IPS-18a (cell line): ENCODE measurements at regions not wholly inside any gene's neighbourhood (a gene's known extent, or its start where the extent isn't known, plus 50 kb on each side); places are given as distances from the start of the nearest gene placed in this dataset.

Source experiments
- H3K27ac ChIP-seq: one replicate; pipeline ENCODE4 v1.5.1; 2013; ENCODE audit warnings: low read length
- H3K27me3 ChIP-seq: one replicate; pipeline ENCODE4 v1.6.1; 2013; ENCODE audit warnings: mild to moderate bottlenecking, low read length; ENCODE audit not compliant: control insufficient read depth, insufficient read depth
- H3K36me3 ChIP-seq: one replicate; pipeline ENCODE4 v1.6.1; 2013; ENCODE audit warnings: low read depth, low read length; ENCODE audit not compliant: control insufficient read depth
- H3K4me1 ChIP-seq: one replicate; pipeline ENCODE4 v1.6.1; 2013; ENCODE audit warnings: low read depth, low read length; ENCODE audit not compliant: control insufficient read depth
- H3K4me3 ChIP-seq: one replicate; pipeline ENCODE4 v1.5.1; 2013; ENCODE audit warnings: low read length
- H3K9ac ChIP-seq: one replicate; pipeline ENCODE4 v1.6.1; 2013; ENCODE audit warnings: mild to moderate bottlenecking, low read length, moderate library complexity
- H3K9me3 ChIP-seq: one replicate; pipeline ENCODE4 v1.6.1; 2013; ENCODE audit warnings: low read depth, low read length; ENCODE audit not compliant: control insufficient read depth

GRCh38 chr18:70503060-70503459, 214.2 kb downstream of the SOCS6 start:
- Histone ChIP-seq H3K4me3 (no peak overlapping the region), H3K9ac (no peak overlapping the region), H3K27me3 (no peaks in the 10 kb centered on the region), H3K36me3 (no peaks in the 10 kb centered on the region), H3K9me3 (no peaks in the 10 kb centered on the region), H3K4me1 (no peaks in the 10 kb centered on the region), H3K27ac (no peak overlapping the region)

DNA sequence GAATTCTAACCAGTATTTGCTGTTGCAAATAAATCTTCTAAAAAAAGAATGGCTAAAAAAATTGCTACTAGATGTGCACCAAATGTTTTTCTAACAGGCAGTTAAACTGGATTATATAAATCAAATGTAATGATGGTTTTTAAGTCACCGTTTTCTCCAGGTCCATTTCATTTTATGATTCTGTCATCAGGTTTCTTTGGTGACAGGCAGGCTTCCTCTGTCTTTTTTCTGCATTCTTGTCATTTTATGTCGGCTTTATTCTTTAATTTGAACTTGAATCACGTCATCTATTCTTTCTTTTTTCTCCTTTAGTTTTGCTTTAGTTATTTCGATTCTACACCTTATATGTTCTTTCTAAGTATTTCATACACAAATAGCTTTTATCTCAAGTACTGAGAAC, 212.5 kb downstream of the SOCS6 start:
- Histone ChIP-seq H3K27ac (no peak overlapping the region), H3K9ac (no peak overlapping the region)

GRCh38 chr18:70500748-70501147, 211.9 kb downstream of the SOCS6 start:
- no peak overlapping the region for H3K4me3 ChIP-seq
- H3K4me1 ChIP-seq = no peaks in the 10 kb centered on the region
- no peaks in the 10 kb centered on the region for H3K36me3 ChIP-seq
- H3K9ac ChIP-seq = no peak overlapping the region
- H3K9me3 ChIP-seq = peaks cover 8% of the 10 kb centered on the region
- no peak overlapping the region for H3K27ac ChIP-seq
- H3K27me3 ChIP-seq = no peaks in the 10 kb centered on the region

More for the DNA sequence above, 212.5 kb downstream of the SOCS6 start:
- peaks cover 8% of the 10 kb centered on the region for H3K9me3 ChIP-seq
- no peaks in the 10 kb centered on the region for H3K27me3 ChIP-seq
- no peak overlapping the region for H3K4me3 ChIP-seq
- H3K36me3 ChIP-seq = no peaks in the 10 kb centered on the region
- H3K4me1 ChIP-seq = no peaks in the 10 kb centered on the region

GRCh38 chr18:70499218-70499691, 210.4 kb downstream of the SOCS6 start:
- Histone ChIP-seq H3K9me3 (peaks cover 8% of the 10 kb centered on the region), H3K4me1 (no peaks in the 10 kb centered on the region), H3K27me3 (no peaks in the 10 kb centered on the region), H3K27ac (no peak overlapping the region), H3K36me3 (no peaks in the 10 kb centered on the region), H3K4me3 (no peak overlapping the region), H3K9ac (no peak overlapping the region)

DNA sequence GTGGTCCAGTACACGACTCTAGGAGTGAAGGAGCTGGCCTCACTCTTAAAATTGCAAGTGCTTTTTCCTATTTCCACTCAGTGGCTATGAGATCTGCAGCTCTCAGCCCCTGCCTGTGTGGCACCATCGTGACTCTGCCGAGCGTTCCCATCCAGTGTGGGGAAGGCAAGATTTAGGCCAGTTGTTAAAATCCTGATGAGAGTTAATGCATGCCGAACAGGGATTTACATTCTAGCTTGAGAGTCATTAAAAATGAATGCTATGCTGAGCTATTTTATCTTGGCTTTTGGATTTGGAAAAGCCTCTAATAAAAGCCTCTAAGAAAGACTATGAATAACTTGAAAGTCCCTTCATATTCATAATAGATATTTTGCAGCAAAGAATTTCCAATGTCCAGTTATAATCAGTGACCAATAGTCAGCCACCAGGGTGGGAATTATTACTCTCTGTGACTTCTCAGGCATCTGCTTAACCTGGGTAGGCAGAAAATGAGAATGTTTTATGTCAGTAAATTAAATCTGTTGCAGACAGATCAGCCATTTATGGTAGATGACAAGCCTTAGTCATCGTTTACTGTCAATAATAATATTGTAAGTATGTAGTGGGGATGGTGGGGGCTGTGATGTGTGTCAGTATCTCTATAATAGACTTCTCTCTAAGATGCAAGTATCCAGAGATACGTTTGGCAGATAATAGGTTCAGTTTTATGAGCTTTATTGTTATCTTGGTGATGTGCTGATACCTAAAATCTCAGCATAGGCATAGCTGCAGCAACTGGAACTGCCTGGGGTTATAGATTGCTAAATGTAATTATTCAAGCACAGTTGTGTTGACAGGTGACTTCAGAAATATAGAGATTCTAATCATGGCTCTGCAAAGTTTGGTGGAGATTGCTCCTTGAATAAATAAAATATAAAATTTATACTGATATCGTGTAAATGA, 207.8 kb downstream of the SOCS6 start:
- no peak overlapping the region for H3K9ac ChIP-seq
- no peak overlapping the region for H3K4me3 ChIP-seq
- H3K9me3 ChIP-seq = peaks cover 8% of the 10 kb centered on the region
- H3K27ac ChIP-seq = no peak overlapping the region
- no peaks in the 10 kb centered on the region for H3K27me3 ChIP-seq
- H3K4me1 ChIP-seq = no peaks in the 10 kb centered on the region
- H3K36me3 ChIP-seq = no peaks in the 10 kb centered on the region

DNA sequence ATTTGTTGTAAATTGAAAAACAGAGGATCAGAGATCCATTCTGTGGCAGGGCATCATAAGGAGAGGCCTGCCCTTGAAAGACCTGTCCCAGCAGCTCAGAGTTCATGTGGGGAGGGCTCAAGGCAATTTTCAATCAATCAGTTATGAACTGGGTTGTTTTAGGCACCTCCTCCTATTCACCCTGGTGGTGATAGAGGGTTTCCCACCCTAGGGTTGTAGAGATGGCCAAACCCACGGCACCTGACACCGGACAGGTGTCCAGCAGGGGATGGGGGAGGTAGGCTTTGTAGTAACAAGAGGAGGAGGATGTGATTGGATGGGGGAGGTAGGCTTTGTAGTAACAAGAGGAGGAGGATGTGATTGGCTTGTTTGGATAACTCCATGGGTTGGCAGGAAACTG, 205.7 kb downstream of the SOCS6 start:
- H3K4me1 ChIP-seq = no peaks in the 10 kb centered on the region

DNA sequence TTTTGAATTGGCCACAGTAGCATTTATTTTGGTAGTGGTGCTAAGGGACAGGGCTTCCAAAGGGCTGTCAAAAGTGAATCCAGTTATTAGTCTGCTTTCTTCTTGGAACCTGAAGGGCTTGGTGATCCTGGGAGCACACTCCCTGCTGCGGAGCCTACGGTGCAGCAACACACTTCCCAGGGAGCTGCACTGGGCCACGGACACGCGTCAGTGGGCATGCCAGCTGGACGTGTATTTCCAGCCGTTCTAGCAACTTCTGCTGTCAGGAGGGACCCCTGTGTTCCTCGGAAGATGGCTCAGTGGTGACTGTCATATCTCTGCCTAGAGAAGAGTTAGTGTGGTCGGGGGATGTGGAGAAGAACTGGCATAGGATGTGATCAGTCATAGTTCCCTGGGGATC, 204.6 kb downstream of the SOCS6 start:
- Histone ChIP-seq H3K27me3 (no peaks in the 10 kb centered on the region), H3K9me3 (peaks cover 8% of the 10 kb centered on the region), H3K27ac (no peak overlapping the region), H3K4me3 (no peak overlapping the region), H3K9ac (no peak overlapping the region), H3K4me1 (no peaks in the 10 kb centered on the region), H3K36me3 (no peaks in the 10 kb centered on the region)

More for the DNA sequence above, 205.7 kb downstream of the SOCS6 start:
- no peaks in the 10 kb centered on the region for H3K27me3 ChIP-seq
- no peak overlapping the region for H3K9ac ChIP-seq
- peaks cover 8% of the 10 kb centered on the region for H3K9me3 ChIP-seq
- H3K4me3 ChIP-seq = no peak overlapping the region
- H3K36me3 ChIP-seq = no peaks in the 10 kb centered on the region
- H3K27ac ChIP-seq = no peak overlapping the region

GRCh38 chr18:70491734-70492348, 203.0 kb downstream of the SOCS6 start:
- Histone ChIP-seq H3K4me3 (no peak overlapping the region), H3K27me3 (no peaks in the 10 kb centered on the region), H3K27ac (no peak overlapping the region), H3K4me1 (no peaks in the 10 kb centered on the region), H3K9me3 (peaks cover 4% of the 10 kb centered on the region), H3K36me3 (no peaks in the 10 kb centered on the region), H3K9ac (no peak overlapping the region)

DNA sequence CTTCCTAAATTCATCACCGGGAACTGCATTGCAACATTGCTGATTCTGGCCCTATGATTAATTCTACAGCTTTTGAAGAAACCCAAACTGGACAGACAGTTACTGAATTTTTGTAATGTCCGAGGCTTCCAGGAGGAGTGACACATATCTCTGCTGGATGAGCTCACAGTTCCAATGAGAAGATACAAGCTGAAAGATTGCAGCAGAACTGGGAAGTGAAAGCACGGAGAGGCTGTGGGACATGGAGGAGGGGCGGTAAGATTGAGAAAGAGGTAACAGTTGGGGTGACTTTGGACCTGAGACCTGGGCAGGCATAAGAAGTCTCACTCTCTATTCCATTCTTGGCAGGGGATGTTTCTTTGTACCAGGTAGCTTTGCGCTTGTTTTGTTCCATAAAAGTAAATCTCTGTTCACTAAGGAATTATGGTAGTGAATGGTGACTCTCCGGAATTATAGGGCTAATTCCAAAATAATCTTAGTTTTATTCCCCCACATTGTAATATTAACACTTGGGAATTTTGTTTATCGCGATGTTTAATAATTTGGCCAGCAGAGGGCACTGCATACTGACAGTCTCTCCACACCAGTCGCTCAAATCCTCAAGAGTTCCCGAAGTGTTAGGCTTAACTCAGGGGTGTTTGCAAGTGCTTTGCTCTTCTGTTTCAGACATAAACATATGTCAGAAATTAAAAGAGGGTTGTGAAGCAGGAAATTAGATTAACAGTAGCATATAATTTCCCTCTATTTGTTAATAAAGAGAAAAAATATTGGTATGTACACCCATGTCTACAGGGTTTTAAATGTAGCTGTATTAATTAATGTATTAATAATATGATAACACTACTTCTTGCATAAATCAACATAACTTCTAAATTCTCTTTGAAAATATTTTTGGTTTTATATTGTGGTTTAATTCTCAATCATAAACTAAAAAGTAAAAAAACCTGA, 201.4 kb downstream of the SOCS6 start:
- Histone ChIP-seq H3K4me3 (no peak overlapping the region), H3K9ac (no peak overlapping the region)

GRCh38 chr18:70489571-70489970, 200.7 kb downstream of the SOCS6 start:
- Histone ChIP-seq H3K4me3 (no peak overlapping the region), H3K36me3 (no peaks in the 10 kb centered on the region), H3K27me3 (no peaks in the 10 kb centered on the region), H3K9me3 (no peaks in the 10 kb centered on the region), H3K4me1 (no peaks in the 10 kb centered on the region), H3K9ac (no peak overlapping the region), H3K27ac (no peak overlapping the region)

More for the DNA sequence above, 201.4 kb downstream of the SOCS6 start:
- Histone ChIP-seq H3K36me3 (no peaks in the 10 kb centered on the region), H3K9me3 (no peaks in the 10 kb centered on the region), H3K27ac (no peak overlapping the region), H3K27me3 (no peaks in the 10 kb centered on the region), H3K4me1 (no peaks in the 10 kb centered on the region)

GRCh38 chr18:70469916-70470315, 181.1 kb downstream of the SOCS6 start:
- H3K9ac ChIP-seq = no peak overlapping the region
- H3K36me3 ChIP-seq = no peaks in the 10 kb centered on the region
- H3K27ac ChIP-seq = no peak overlapping the region
- no peak overlapping the region for H3K4me3 ChIP-seq
- no peaks in the 10 kb centered on the region for H3K4me1 ChIP-seq
- no peaks in the 10 kb centered on the region for H3K27me3 ChIP-seq
- no peaks in the 10 kb centered on the region for H3K9me3 ChIP-seq
